ENCODE measurements at regions not wholly inside any gene's neighbourhood (a gene's known extent, or its start where the extent isn't known, plus 50 kb on each side); places are given as distances from the start of the nearest gene placed in this dataset.

- no peaks in the 10 kb centered on the region for H3K27me3 ChIP-seq (replicated peaks; ENCODE audit: insufficient read depth)
- H3K9me3 ChIP-seq, result no peaks in the 10 kb centered on the region
- H3K36me3 ChIP-seq, result no peaks in the 10 kb centered on the region
- TF ChIP-seq, protein P1, sequence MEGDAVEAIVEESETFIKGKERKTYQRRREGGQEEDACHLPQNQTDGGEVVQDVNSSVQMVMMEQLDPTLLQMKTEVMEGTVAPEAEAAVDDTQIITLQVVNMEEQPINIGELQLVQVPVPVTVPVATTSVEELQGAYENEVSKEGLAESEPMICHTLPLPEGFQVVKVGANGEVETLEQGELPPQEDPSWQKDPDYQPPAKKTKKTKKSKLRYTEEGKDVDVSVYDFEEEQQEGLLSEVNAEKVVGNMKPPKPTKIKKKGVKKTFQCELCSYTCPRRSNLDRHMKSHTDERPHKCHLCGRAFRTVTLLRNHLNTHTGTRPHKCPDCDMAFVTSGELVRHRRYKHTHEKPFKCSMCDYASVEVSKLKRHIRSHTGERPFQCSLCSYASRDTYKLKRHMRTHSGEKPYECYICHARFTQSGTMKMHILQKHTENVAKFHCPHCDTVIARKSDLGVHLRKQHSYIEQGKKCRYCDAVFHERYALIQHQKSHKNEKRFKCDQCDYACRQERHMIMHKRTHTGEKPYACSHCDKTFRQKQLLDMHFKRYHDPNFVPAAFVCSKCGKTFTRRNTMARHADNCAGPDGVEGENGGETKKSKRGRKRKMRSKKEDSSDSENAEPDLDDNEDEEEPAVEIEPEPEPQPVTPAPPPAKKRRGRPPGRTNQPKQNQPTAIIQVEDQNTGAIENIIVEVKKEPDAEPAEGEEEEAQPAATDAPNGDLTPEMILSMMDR (IDR thresholded peaks at IDR 0.05), result no peak
- peaks cover 28 to 76% of the 10 kb centered on the region in 2 donors for H3K4me1 ChIP-seq (ENCODE audit: control insufficient read depth in 1 of 2, low read depth in 2 of 2)
- no peak overlapping the region for H3K4me3 ChIP-seq
- peak overlapping the region; percentile 33 to 43 for H3K27ac ChIP-seq
- ATAC-seq (ENCODE audit: insufficient number of reproducible peaks, low FRiP score, low read depth) (no peak), DNase-seq (ENCODE audit: low spot score) (no peak)
These were observed 51.2 kb upstream of the KMT2E start for GRCh38 chr7:104962781-104963180.

GRCh38 chr7:104963378-104963990 lies 50.5 kb upstream of the KMT2E start:
- Histone ChIP-seq H3K27me3 (replicated peaks; ENCODE audit: insufficient read depth) (no peaks in the 10 kb centered on the region), H3K36me3 (no peaks in the 10 kb centered on the region), H3K27ac (peak overlapping the region; percentile 53 to 63), H3K4me1 (ENCODE audit: control insufficient read depth in 1 of 2, low read depth in 2 of 2) (peaks cover 27 to 76% of the 10 kb centered on the region in 2 donors), H3K9me3 (no peaks in the 10 kb centered on the region), H3K4me3 (no peak overlapping the region)
- DNase-seq (ENCODE audit: low spot score) (no peak), ATAC-seq (ENCODE audit: insufficient number of reproducible peaks, low FRiP score, low read depth) (no peak)
- TF ChIP-seq, protein P1 (IDR thresholded peaks at IDR 0.05), result no peak

- Histone ChIP-seq H3K4me3 (no peak overlapping the region), H3K4me1 (ENCODE audit: control insufficient read depth in 1 of 2, low read depth in 2 of 2) (peaks cover 29 to 76% of the 10 kb centered on the region in 2 donors)
These were observed 50.0 kb upstream of the KMT2E start for GRCh38 chr7:104963991-104964385.

More at GRCh38 chr7:104963991-104964385, 50.0 kb upstream of the KMT2E start:
- DNase-seq (ENCODE audit: low spot score) (no peak), ATAC-seq (ENCODE audit: insufficient number of reproducible peaks, low FRiP score, low read depth) (no peak)
- Histone ChIP-seq H3K27me3 (replicated peaks; ENCODE audit: insufficient read depth) (no peaks in the 10 kb centered on the region), H3K36me3 (no peaks in the 10 kb centered on the region), H3K9me3 (no peaks in the 10 kb centered on the region), H3K27ac (peak overlapping the region; percentile 53 to 63)
- TF ChIP-seq, protein P1 (IDR thresholded peaks at IDR 0.05), result no peak

All from thoracic aorta (tissue), 2 donors.